CD8-positive, alpha-beta memory T cell (primary cell): ENCODE measurements at regions not wholly inside any gene's neighbourhood (a gene's known extent, or its start where the extent isn't known, plus 50 kb on each side); places are given as distances from the start of the nearest gene placed in this dataset.

ENCODE experiments used
- CTCF ChIA-PET: fragments of 350-600 bp; sonication (Branson Sonifier 250); formaldehyde crosslinking; loops from one replicate; lab custom pipeline; 2021; ENCODE audit warnings: antibody characterized with exemption; lab: Charles Lee
- POLR2A ChIA-PET: fragments of 350-600 bp; sonication (Branson Sonifier 250); formaldehyde crosslinking; loops from one replicate; lab custom pipeline; 2021; ENCODE audit warnings: antibody characterized with exemption; lab: Charles Lee
- DNase-seq, 5 donors: peaks; one replicate each; pipeline versions ENCODE4 v3.0.0 to v3.0.0-alpha.2; 2020 to 2022; ENCODE audit warnings: mixed read lengths in 1 of 5
- H3K27ac ChIP-seq: one replicate; pipeline ENCODE4 v1.7.0; 2013; ENCODE audit warnings: low read depth, mild to moderate bottlenecking, low read length, moderate library complexity
- H3K27me3 ChIP-seq: 2 replicates; pipeline ENCODE4 v1.7.0; 2013; ENCODE audit warnings: low read length, mild to moderate bottlenecking; ENCODE audit not compliant: insufficient read depth, poor library complexity, severe bottlenecking
- H3K36me3 ChIP-seq: 2 replicates; pipeline ENCODE4 v1.7.0; 2013; ENCODE audit warnings: mild to moderate bottlenecking, low read length, moderate library complexity; ENCODE audit not compliant: insufficient read depth
- H3K4me1 ChIP-seq: 2 replicates; pipeline ENCODE4 v1.7.0; 2013; ENCODE audit warnings: mild to moderate bottlenecking, low read length, moderate library complexity; ENCODE audit not compliant: insufficient read depth
- H3K4me3 ChIP-seq: 2 replicates; pipeline ENCODE4 v1.7.0; 2013; ENCODE audit warnings: mild to moderate bottlenecking, low read length
- H3K9me3 ChIP-seq: 2 replicates; pipeline ENCODE4 v1.7.0; 2013; ENCODE audit warnings: mild to moderate bottlenecking, low read length
- H3K27ac Mint-ChIP-seq, 8 donors: one replicate each; pipeline ENCODE4 v1.8.0; 2020 to 2021; ENCODE audit warnings: mixed read lengths in 8 of 8, mild to moderate bottlenecking in 6 of 8, inconsistent platforms in 3 of 8, moderate library complexity in 3 of 8
- H3K27me3 Mint-ChIP-seq, 2 donors: one replicate each; pipeline ENCODE4 v1.8.0; 2020 to 2021; ENCODE audit warnings: mixed read lengths in 2 of 2, mild to moderate bottlenecking in 1 of 2, moderate library complexity in 1 of 2
- H3K36me3 Mint-ChIP-seq, 3 donors: one replicate each; pipeline ENCODE4 v1.8.0; 2020 to 2021; ENCODE audit warnings: mixed read lengths in 3 of 3, inconsistent platforms in 1 of 3, mild to moderate bottlenecking in 1 of 3
- H3K4me1 Mint-ChIP-seq, 3 donors: one replicate each; pipeline ENCODE4 v1.8.0; 2020 to 2021; ENCODE audit warnings: mixed read lengths in 3 of 3, inconsistent platforms in 1 of 3, mild to moderate bottlenecking in 1 of 3
- H3K4me3 Mint-ChIP-seq, 7 donors: one replicate each; pipeline ENCODE4 v1.8.0; 2020 to 2021; ENCODE audit warnings: mixed read lengths in 7 of 7, mild to moderate bottlenecking in 6 of 7, moderate library complexity in 4 of 7, inconsistent platforms in 2 of 7
- H3K9me3 Mint-ChIP-seq, 5 donors: one replicate each; pipeline ENCODE4 v1.8.0; 2020 to 2022; ENCODE audit warnings: mixed read lengths in 5 of 5, mild to moderate bottlenecking in 3 of 5, moderate library complexity in 2 of 5, inconsistent platforms in 1 of 5

GRCh38 chr18:61702007-61702406 lies 190.8 kb downstream of the RNF152 start:
- DNase-seq, result no peak
- Mint-ChIP-seq H3K36me3 (no peaks in the 10 kb centered on the region), H3K27ac (no peak overlapping the region), H3K27me3 (peaks cover 0 to 8% of the 10 kb centered on the region in 2 donors), H3K4me1 (no peaks in the 10 kb centered on the region), H3K9me3 (peaks cover 0 to 1% (median 0%) of the 10 kb centered on the region in 5 donors), H3K4me3 (no peak overlapping the region)
- no peak overlapping the region for H3K27ac ChIP-seq
- H3K27me3 ChIP-seq, result no peaks in the 10 kb centered on the region
- ChIA-PET POLR2A (no interaction called here), CTCF (no interaction called here)
- no peaks in the 10 kb centered on the region for H3K9me3 ChIP-seq
- no peaks in the 10 kb centered on the region for H3K36me3 ChIP-seq
- no peaks in the 10 kb centered on the region for H3K4me1 ChIP-seq
- no peak overlapping the region for H3K4me3 ChIP-seq

GRCh38 chr18:61699397-61700110 lies 193.3 kb downstream of the RNF152 start:
- no peaks in the 10 kb centered on the region for H3K4me1 Mint-ChIP-seq
- H3K27me3 Mint-ChIP-seq, result peaks cover 0 to 8% of the 10 kb centered on the region in 2 donors
- no peaks in the 10 kb centered on the region for H3K9me3 ChIP-seq
- H3K4me1 ChIP-seq, result no peaks in the 10 kb centered on the region
- peaks cover 0 to 1% (median 0%) of the 10 kb centered on the region in 5 donors for H3K9me3 Mint-ChIP-seq
- H3K27ac ChIP-seq, result no peak overlapping the region
- H3K27ac Mint-ChIP-seq, result no peak overlapping the region
- no peaks in the 10 kb centered on the region for H3K36me3 ChIP-seq
- POLR2A ChIA-PET, result no interaction called here
- no peak for DNase-seq
- no peak overlapping the region for H3K4me3 Mint-ChIP-seq
- no peaks in the 10 kb centered on the region for H3K27me3 ChIP-seq
- CTCF ChIA-PET, result no interaction called here
- H3K36me3 Mint-ChIP-seq, result no peaks in the 10 kb centered on the region
- H3K4me3 ChIP-seq, result no peak overlapping the region

- H3K27ac ChIP-seq, result no peak overlapping the region
- no peaks in the 10 kb centered on the region for H3K9me3 ChIP-seq
- Mint-ChIP-seq H3K4me3 (no peak overlapping the region), H3K4me1 (no peaks in the 10 kb centered on the region), H3K36me3 (no peaks in the 10 kb centered on the region), H3K27me3 (peaks cover 0 to under 1% of the 10 kb centered on the region in 2 donors), H3K27ac (no peak overlapping the region), H3K9me3 (peaks cover 0 to 1% (median 0%) of the 10 kb centered on the region in 5 donors)
- H3K4me3 ChIP-seq, result no peak overlapping the region
- POLR2A ChIA-PET, result no interaction called here
- no peaks in the 10 kb centered on the region for H3K36me3 ChIP-seq
- CTCF ChIA-PET, result no interaction called here
- no peak for DNase-seq
- H3K27me3 ChIP-seq, result no peaks in the 10 kb centered on the region
- no peaks in the 10 kb centered on the region for H3K4me1 ChIP-seq
Observed at GRCh38 chr18:61697306-61697909, 195.4 kb downstream of the RNF152 start.

GRCh38 chr18:61694236-61694635 lies 198.6 kb downstream of the RNF152 start:
- POLR2A ChIA-PET, result no interaction called here
- Mint-ChIP-seq H3K27me3 (no peaks in the 10 kb centered on the region), H3K36me3 (no peaks in the 10 kb centered on the region), H3K4me3 (no peak overlapping the region), H3K9me3 (peaks cover 0 to 1% (median 0%) of the 10 kb centered on the region in 5 donors), H3K27ac (no peak overlapping the region), H3K4me1 (no peaks in the 10 kb centered on the region)
- Histone ChIP-seq H3K27me3 (no peaks in the 10 kb centered on the region), H3K9me3 (no peaks in the 10 kb centered on the region), H3K27ac (no peak overlapping the region), H3K4me3 (no peak overlapping the region), H3K36me3 (no peaks in the 10 kb centered on the region), H3K4me1 (no peaks in the 10 kb centered on the region)
- CTCF ChIA-PET, result no interaction called here
- DNase-seq, result no peak

- no peaks in the 10 kb centered on the region for H3K27me3 ChIP-seq
- H3K36me3 Mint-ChIP-seq, result no peaks in the 10 kb centered on the region
- no peak overlapping the region for H3K27ac Mint-ChIP-seq
- POLR2A ChIA-PET, result no interaction called here
- H3K27ac ChIP-seq, result no peak overlapping the region
- no peaks in the 10 kb centered on the region for H3K27me3 Mint-ChIP-seq
- H3K9me3 ChIP-seq, result no peaks in the 10 kb centered on the region
- H3K4me1 Mint-ChIP-seq, result no peaks in the 10 kb centered on the region
- H3K4me1 ChIP-seq, result no peaks in the 10 kb centered on the region
- H3K36me3 ChIP-seq, result no peaks in the 10 kb centered on the region
- DNase-seq, result no peak
- CTCF ChIA-PET, result no interaction called here
- H3K9me3 Mint-ChIP-seq, result peaks cover 0 to 2% (median 0%) of the 10 kb centered on the region in 5 donors
- H3K4me3 Mint-ChIP-seq, result no peak overlapping the region
- no peak overlapping the region for H3K4me3 ChIP-seq
Observed at GRCh38 chr18:61690418-61691138, 202.2 kb downstream of the RNF152 start.

- no peaks in the 10 kb centered on the region for H3K27me3 ChIP-seq
- H3K9me3 Mint-ChIP-seq, result peaks cover 0 to 2% (median 0%) of the 10 kb centered on the region in 5 donors
- no peaks in the 10 kb centered on the region for H3K4me1 Mint-ChIP-seq
- H3K27me3 Mint-ChIP-seq, result peaks cover 0 to 1% of the 10 kb centered on the region in 2 donors
- H3K36me3 ChIP-seq, result no peaks in the 10 kb centered on the region
- H3K27ac ChIP-seq, result no peak overlapping the region
- no peaks in the 10 kb centered on the region for H3K9me3 ChIP-seq
- no peak for DNase-seq
- ChIA-PET POLR2A (no interaction called here), CTCF (no interaction called here)
- H3K4me1 ChIP-seq, result no peaks in the 10 kb centered on the region
- no peaks in the 10 kb centered on the region for H3K36me3 Mint-ChIP-seq
- no peak overlapping the region for H3K27ac Mint-ChIP-seq
- no peak overlapping the region for H3K4me3 ChIP-seq
- H3K4me3 Mint-ChIP-seq, result no peak overlapping the region
Observed at GRCh38 chr18:61687317-61687716, 205.5 kb downstream of the RNF152 start.

GRCh38 chr18:61683856-61684255 lies 209.0 kb downstream of the RNF152 start:
- Histone ChIP-seq H3K36me3 (no peaks in the 10 kb centered on the region), H3K9me3 (no peaks in the 10 kb centered on the region), H3K27me3 (no peaks in the 10 kb centered on the region), H3K4me3 (no peak overlapping the region), H3K27ac (no peak overlapping the region), H3K4me1 (no peaks in the 10 kb centered on the region)
- DNase-seq, result no peak
- peaks cover 0 to 1% (median 0%) of the 10 kb centered on the region in 3 donors for H3K36me3 Mint-ChIP-seq
- CTCF ChIA-PET, result no interaction called here
- no peak overlapping the region for H3K27ac Mint-ChIP-seq
- H3K9me3 Mint-ChIP-seq, result peaks cover 2 to 11% (median 8%) of the 10 kb centered on the region in 5 donors
- peaks cover 0 to 1% of the 10 kb centered on the region in 2 donors for H3K27me3 Mint-ChIP-seq
- H3K4me3 Mint-ChIP-seq, result no peak overlapping the region
- POLR2A ChIA-PET, result no interaction called here
- H3K4me1 Mint-ChIP-seq, result no peaks in the 10 kb centered on the region

GRCh38 chr18:61681065-61681464 lies 211.7 kb downstream of the RNF152 start:
- Histone ChIP-seq H3K9me3 (no peaks in the 10 kb centered on the region), H3K36me3 (no peaks in the 10 kb centered on the region), H3K4me3 (no peak overlapping the region), H3K27ac (no peak overlapping the region), H3K4me1 (no peaks in the 10 kb centered on the region), H3K27me3 (no peaks in the 10 kb centered on the region)
- H3K9me3 Mint-ChIP-seq, result peaks cover 2 to 15% (median 9%) of the 10 kb centered on the region in 5 donors
- H3K27me3 Mint-ChIP-seq, result peaks cover 0 to 1% of the 10 kb centered on the region in 2 donors
- H3K4me3 Mint-ChIP-seq, result no peak overlapping the region
- H3K4me1 Mint-ChIP-seq, result no peaks in the 10 kb centered on the region
- DNase-seq, result no peak
- peaks cover 0 to 1% (median 0%) of the 10 kb centered on the region in 3 donors for H3K36me3 Mint-ChIP-seq
- POLR2A ChIA-PET, result no interaction called here
- CTCF ChIA-PET, result no interaction called here
- no peak overlapping the region for H3K27ac Mint-ChIP-seq
